ENCODE measurements at regions not wholly inside any gene's neighbourhood (a gene's known extent, or its start where the extent isn't known, plus 50 kb on each side); places are given as distances from the start of the nearest gene placed in this dataset.

DNA sequence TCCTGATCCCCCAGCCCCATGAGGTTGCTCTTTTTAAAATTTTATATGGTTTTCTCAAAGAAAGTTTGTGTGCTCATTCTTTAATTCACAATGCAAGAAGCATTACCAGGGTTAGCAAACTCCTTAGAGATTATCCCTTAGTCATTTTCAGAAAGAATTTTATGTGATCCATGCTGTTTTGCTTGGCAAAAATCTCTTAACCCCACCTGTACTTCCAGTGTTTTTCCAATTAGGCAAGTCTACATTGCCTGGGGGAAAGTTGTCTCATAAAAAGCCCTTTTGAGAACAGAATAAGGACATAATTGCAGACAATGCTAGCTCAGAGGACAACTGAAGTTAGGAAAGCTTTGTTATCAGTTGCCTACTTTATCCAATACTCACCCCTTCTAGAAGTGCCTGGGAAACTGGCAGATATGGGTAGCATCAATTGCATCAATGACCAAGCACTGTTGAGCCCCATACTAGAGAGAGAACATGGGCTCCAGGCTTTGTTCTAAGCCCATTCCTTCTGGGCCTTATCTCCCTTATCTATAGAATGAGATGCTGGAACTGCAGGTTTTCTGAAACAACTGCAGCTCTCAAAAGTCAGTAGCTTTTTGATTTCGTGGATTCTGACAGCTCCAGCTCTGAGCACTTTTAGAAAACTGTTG, 265.9 kb upstream of the SPHKAP start:
- Histone ChIP-seq H3K27ac (ENCODE audit: extremely low read length, insufficient read depth, low read length) (no peak overlapping the region), H3K4me3 (replicated peaks in 1 of 3; ENCODE audit: insufficient read depth in 1 of 3, low read depth in 2 of 3, low read length in 3 of 3) (no peak overlapping the region), H3K9me3 (ENCODE audit: low read length) (peaks cover 89% of the 10 kb centered on the region), H3K4me2 (ENCODE audit: low read depth, low read length) (no peak overlapping the region), H3K4me1 (ENCODE audit: insufficient read depth, low read length) (no peaks in the 10 kb centered on the region), H3K36me3 (replicated peaks in 1 of 2; ENCODE audit: control insufficient read depth in 1 of 2, insufficient read depth in 2 of 2, low read length in 2 of 2) (no peaks in the 10 kb centered on the region), H3K79me2 (ENCODE audit: insufficient read depth, low read length) (no peaks in the 10 kb centered on the region), H4K20me1 (ENCODE audit: insufficient read depth, low read length) (no peaks in the 10 kb centered on the region), H3K27me3 (ENCODE audit: control insufficient read depth in 1 of 2, insufficient read depth in 2 of 2, low read length in 2 of 2) (no peaks in the 10 kb centered on the region), H3K9ac (ENCODE audit: insufficient read depth, low read depth, low read length) (no peak overlapping the region), H2AFZ (ENCODE audit: low read length) (no peak overlapping the region)
- 0% methylated on average over 1 of the region's 1 CpG for WGBS (ENCODE audit: low lambda C conversion rate)
- intact Hi-C loops (cut with micrococcal nuclease; ENCODE audit: unreplicated experiment) = no loop called here
- no peak for TF ChIP-seq ZZZ3 (CRISPR knock-in tag; IDR thresholded peaks at IDR 0.05; ENCODE audit: borderline replicate concordance)
- TF ChIP-seq, protein P1, sequence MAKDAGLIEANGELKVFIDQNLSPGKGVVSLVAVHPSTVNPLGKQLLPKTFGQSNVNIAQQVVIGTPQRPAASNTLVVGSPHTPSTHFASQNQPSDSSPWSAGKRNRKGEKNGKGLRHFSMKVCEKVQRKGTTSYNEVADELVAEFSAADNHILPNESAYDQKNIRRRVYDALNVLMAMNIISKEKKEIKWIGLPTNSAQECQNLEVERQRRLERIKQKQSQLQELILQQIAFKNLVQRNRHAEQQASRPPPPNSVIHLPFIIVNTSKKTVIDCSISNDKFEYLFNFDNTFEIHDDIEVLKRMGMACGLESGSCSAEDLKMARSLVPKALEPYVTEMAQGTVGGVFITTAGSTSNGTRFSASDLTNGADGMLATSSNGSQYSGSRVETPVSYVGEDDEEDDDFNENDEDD (CRISPR knock-in tag; IDR thresholded peaks at IDR 0.05; ENCODE audit: borderline replicate concordance) = no peak
- TF ChIP-seq ASH2L (IDR thresholded peaks at IDR 0.05; ENCODE audit: insufficient read length, low read depth, low read length) = no peak
- TF ChIP-seq, protein P2, sequence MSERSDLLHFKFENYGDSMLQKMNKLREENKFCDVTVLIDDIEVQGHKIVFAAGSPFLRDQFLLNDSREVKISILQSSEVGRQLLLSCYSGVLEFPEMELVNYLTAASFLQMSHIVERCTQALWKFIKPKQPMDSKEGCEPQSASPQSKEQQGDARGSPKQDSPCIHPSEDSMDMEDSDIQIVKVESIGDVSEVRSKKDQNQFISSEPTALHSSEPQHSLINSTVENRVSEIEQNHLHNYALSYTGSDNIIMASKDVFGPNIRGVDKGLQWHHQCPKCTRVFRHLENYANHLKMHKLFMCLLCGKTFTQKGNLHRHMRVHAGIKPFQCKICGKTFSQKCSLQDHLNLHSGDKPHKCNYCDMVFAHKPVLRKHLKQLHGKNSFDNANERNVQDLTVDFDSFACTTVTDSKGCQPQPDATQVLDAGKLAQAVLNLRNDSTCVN (CRISPR knock-in tag; IDR thresholded peaks at IDR 0.05; ENCODE audit: borderline replicate concordance) = no peak
- no peak for TF ChIP-seq GLI4 (CRISPR knock-in tag; IDR thresholded peaks at IDR 0.05; ENCODE audit: borderline replicate concordance)
- TF ChIP-seq, protein P3, sequence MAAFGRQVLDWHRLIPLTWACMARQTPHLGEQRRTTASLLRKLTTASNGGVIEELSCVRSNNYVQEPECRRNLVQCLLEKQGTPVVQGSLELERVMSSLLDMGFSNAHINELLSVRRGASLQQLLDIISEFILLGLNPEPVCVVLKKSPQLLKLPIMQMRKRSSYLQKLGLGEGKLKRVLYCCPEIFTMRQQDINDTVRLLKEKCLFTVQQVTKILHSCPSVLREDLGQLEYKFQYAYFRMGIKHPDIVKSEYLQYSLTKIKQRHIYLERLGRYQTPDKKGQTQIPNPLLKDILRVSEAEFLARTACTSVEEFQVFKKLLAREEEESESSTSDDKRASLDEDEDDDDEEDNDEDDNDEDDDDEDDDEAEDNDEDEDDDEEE (CRISPR knock-in tag; IDR thresholded peaks at IDR 0.05) = no peak
- TF ChIP-seq MBNL3 (CRISPR knock-in tag; conservative IDR thresholded peaks at IDR 0.05) = no peak
- no peak for TF ChIP-seq JUNB (CRISPR knock-in tag; IDR thresholded peaks at IDR 0.05; ENCODE audit: borderline replicate concordance)
- no peak for TF ChIP-seq MZF1 (CRISPR knock-in tag; IDR thresholded peaks at IDR 0.05; ENCODE audit: borderline replicate concordance)
- ChIA-PET CTCF (ENCODE audit: low intra/inter-chr PET ratio, low total read pairs) (no interaction called here), POLR2A (no interaction called here)
- DNase-seq (ENCODE audit: low spot score) = no peak
- no peak for FAIRE-seq
- in situ Hi-C loops (cut with HindIII; ENCODE audit: extremely low pct_ligation_motif_present, low pct_unique_long_range_greater_than_20kb) = no loop called here
- BruUV-seq (replicated peaks) = no TSS peak
- ATAC-seq = no peak

Measured in HepG2 (cell line).